ENCODE measurements at regions not wholly inside any gene's neighbourhood (a gene's known extent, or its start where the extent isn't known, plus 50 kb on each side); places are given as distances from the start of the nearest gene placed in this dataset.

GRCh38 chr3:157752554-157752953 is 249.3 kb upstream of the VEPH1 start:
- Histone ChIP-seq H3K36me3 (ENCODE audit: control insufficient read depth in 4 of 4, insufficient read depth in 4 of 4, low read length in 4 of 4) (no peaks in the 10 kb centered on the region), H3K27me3 (ENCODE audit: control insufficient read depth in 3 of 3, insufficient read depth in 3 of 3, low read length in 2 of 3) (no peaks in the 10 kb centered on the region), H3K9me3 (ENCODE audit: control insufficient read depth in 4 of 4, insufficient read depth in 3 of 4, low read length in 3 of 4) (peaks cover 0 to 4% (median 0%) of the 10 kb centered on the region in 4 donors), H3K4me3 (no peak overlapping the region), H3K9ac (ENCODE audit: insufficient read depth in 1 of 2, low read length in 2 of 2) (no peak overlapping the region), H3K4me1 (ENCODE audit: control insufficient read depth in 5 of 5, insufficient read depth in 5 of 5, low read length in 5 of 5) (no peaks in the 10 kb centered on the region), H3K27ac (ENCODE audit: low read depth in 1 of 2, low read length in 1 of 2) (no peak overlapping the region)
- 78 to 79% methylated on average over 3 of the region's 3 CpGs for WGBS, 2 donors
- ATAC-seq (ENCODE audit: insufficient read depth, low FRiP score) (no peak), DNase-seq (no peak)
- TF ChIP-seq CTCF (IDR thresholded peaks at IDR 0.05; ENCODE audit: control extremely low read depth, extremely low read depth), result no peak

GRCh38 chr3:157751386-157751785 is 248.2 kb upstream of the VEPH1 start:
- WGBS, 2 donors, result 77 to 82% methylated on average over 1 of the region's 1 CpG
- Histone ChIP-seq H3K4me1 (ENCODE audit: control insufficient read depth in 5 of 5, insufficient read depth in 5 of 5, low read length in 5 of 5) (no peaks in the 10 kb centered on the region), H3K27me3 (ENCODE audit: control insufficient read depth in 3 of 3, insufficient read depth in 3 of 3, low read length in 2 of 3) (no peaks in the 10 kb centered on the region), H3K36me3 (ENCODE audit: control insufficient read depth in 4 of 4, insufficient read depth in 4 of 4, low read length in 4 of 4) (no peaks in the 10 kb centered on the region), H3K9me3 (ENCODE audit: control insufficient read depth in 4 of 4, insufficient read depth in 3 of 4, low read length in 3 of 4) (peaks cover 0 to 4% (median 0%) of the 10 kb centered on the region in 4 donors), H3K9ac (ENCODE audit: insufficient read depth in 1 of 2, low read length in 2 of 2) (no peak overlapping the region), H3K4me3 (no peak overlapping the region), H3K27ac (ENCODE audit: low read depth in 1 of 2, low read length in 1 of 2) (no peak overlapping the region)
- ATAC-seq (ENCODE audit: insufficient read depth, low FRiP score) (no peak), DNase-seq (no peak)
- TF ChIP-seq CTCF (IDR thresholded peaks at IDR 0.05; ENCODE audit: control extremely low read depth, extremely low read depth), result no peak

GRCh38 chr3:157746391-157746790 is 243.2 kb upstream of the VEPH1 start:
- no peaks in the 10 kb centered on the region for H3K36me3 ChIP-seq (ENCODE audit: control insufficient read depth in 4 of 4, insufficient read depth in 4 of 4, low read length in 4 of 4)
- no peaks in the 10 kb centered on the region for H3K4me1 ChIP-seq (ENCODE audit: control insufficient read depth in 5 of 5, insufficient read depth in 5 of 5, low read length in 5 of 5)
- 83 to 91% methylated on average over 1 of the region's 1 CpG for WGBS, 2 donors
- no peak overlapping the region for H3K9ac ChIP-seq (ENCODE audit: insufficient read depth in 1 of 2, low read length in 2 of 2)
- H3K27me3 ChIP-seq (ENCODE audit: control insufficient read depth in 3 of 3, insufficient read depth in 3 of 3, low read length in 2 of 3), result no peaks in the 10 kb centered on the region
- H3K27ac ChIP-seq (ENCODE audit: low read depth in 1 of 2, low read length in 1 of 2), result no peak overlapping the region
- ATAC-seq (ENCODE audit: insufficient read depth, low FRiP score) (no peak), DNase-seq (no peak)
- H3K9me3 ChIP-seq (ENCODE audit: control insufficient read depth in 4 of 4, insufficient read depth in 3 of 4, low read length in 3 of 4), result no peaks in the 10 kb centered on the region
- H3K4me3 ChIP-seq, result no peak overlapping the region
- no peak for TF ChIP-seq CTCF (IDR thresholded peaks at IDR 0.05; ENCODE audit: control extremely low read depth, extremely low read depth)

- peaks cover 0 to 2% (median 0%) of the 10 kb centered on the region in 4 donors for H3K9me3 ChIP-seq (ENCODE audit: control insufficient read depth in 4 of 4, insufficient read depth in 3 of 4, low read length in 3 of 4)
- H3K9ac ChIP-seq (ENCODE audit: insufficient read depth in 1 of 2, low read length in 2 of 2), result no peak overlapping the region
- ATAC-seq (ENCODE audit: insufficient read depth, low FRiP score) (no peak), DNase-seq (no peak)
- no peak for TF ChIP-seq CTCF (IDR thresholded peaks at IDR 0.05; ENCODE audit: control extremely low read depth, extremely low read depth)
- H3K36me3 ChIP-seq (ENCODE audit: control insufficient read depth in 4 of 4, insufficient read depth in 4 of 4, low read length in 4 of 4), result no peaks in the 10 kb centered on the region
- no peaks in the 10 kb centered on the region for H3K27me3 ChIP-seq (ENCODE audit: control insufficient read depth in 3 of 3, insufficient read depth in 3 of 3, low read length in 2 of 3)
- no peak overlapping the region for H3K4me3 ChIP-seq
- no peaks in the 10 kb centered on the region for H3K4me1 ChIP-seq (ENCODE audit: control insufficient read depth in 5 of 5, insufficient read depth in 5 of 5, low read length in 5 of 5)
- H3K27ac ChIP-seq (ENCODE audit: low read depth in 1 of 2, low read length in 1 of 2), result no peak overlapping the region
These were observed 238.4 kb upstream of the VEPH1 start for GRCh38 chr3:157741607-157742006.

All from lung (tissue), 11 donors.